ENCODE measurements at regions not wholly inside any gene's neighbourhood (a gene's known extent, or its start where the extent isn't known, plus 50 kb on each side); places are given as distances from the start of the nearest gene placed in this dataset.
"Not testable (repeated sequence)": the region's sequence is repeated elsewhere in the genome, so short reads cannot be mapped to it uniquely, and the experiment has no call there.

GRCh38 chrX:124238268-124238667 lies 94.2 kb upstream of the TEX13D start:
- DNase-seq = no peak

- DNase-seq = peak; percentile 8
Measured at GRCh38 chrX:124239324-124239723, 93.1 kb upstream of the TEX13D start.

GRCh38 chrX:124239911-124240310 lies 92.5 kb upstream of the TEX13D start:
- peak; percentile 65 for DNase-seq

- no peak for DNase-seq
Measured at GRCh38 chrX:124240422-124240821, 92.0 kb upstream of the TEX13D start.

DNA sequence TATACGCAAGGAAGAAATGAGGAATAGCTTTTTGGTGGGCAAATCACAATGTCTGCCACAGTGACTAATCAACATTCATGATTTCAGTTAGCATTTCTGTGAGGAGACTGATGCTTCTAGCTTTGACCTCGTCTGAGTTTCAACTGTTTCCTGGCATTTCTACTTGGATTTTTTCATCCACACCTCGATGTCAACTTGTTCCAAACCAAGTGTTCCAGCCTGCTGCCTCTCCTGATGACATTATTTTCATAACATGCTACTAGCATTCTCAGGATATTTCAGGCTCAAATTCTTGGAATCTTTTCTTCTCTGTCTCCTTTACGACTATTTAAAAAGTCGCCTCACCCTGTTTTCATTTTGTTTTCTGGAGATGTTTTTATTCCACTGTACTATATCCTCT lies 90.3 kb upstream of the TEX13D start:
- no peak for DNase-seq

DNA sequence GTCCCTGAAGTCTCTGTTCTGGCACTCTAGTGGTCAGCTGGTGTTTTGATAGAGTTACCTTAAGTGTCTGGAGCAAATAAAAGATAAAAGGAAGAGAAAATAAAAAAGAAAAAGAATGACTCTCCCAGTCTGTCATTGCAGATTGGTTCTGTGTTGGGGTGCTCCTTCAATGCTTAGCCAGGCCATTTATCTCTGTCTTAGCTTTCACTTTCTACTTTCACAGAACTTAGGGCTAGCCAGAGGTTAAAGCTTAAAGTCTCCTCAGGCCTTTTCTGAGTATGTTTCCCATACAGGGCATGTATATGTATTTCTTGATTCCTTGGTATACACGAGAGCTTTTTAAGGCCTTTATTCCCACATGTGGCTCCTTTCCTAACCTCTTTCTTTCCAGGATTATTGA lies 83.1 kb upstream of the TEX13D start:
- DNase-seq = no peak

- DNase-seq = no peak
Measured at GRCh38 chrX:124250835-124251437, 81.5 kb upstream of the TEX13D start.

- DNase-seq = no peak
Measured at GRCh38 chrX:124254611-124255010, 77.8 kb upstream of the TEX13D start.

GRCh38 chrX:124256216-124256615 lies 76.2 kb upstream of the TEX13D start:
- no peak for DNase-seq

DNA sequence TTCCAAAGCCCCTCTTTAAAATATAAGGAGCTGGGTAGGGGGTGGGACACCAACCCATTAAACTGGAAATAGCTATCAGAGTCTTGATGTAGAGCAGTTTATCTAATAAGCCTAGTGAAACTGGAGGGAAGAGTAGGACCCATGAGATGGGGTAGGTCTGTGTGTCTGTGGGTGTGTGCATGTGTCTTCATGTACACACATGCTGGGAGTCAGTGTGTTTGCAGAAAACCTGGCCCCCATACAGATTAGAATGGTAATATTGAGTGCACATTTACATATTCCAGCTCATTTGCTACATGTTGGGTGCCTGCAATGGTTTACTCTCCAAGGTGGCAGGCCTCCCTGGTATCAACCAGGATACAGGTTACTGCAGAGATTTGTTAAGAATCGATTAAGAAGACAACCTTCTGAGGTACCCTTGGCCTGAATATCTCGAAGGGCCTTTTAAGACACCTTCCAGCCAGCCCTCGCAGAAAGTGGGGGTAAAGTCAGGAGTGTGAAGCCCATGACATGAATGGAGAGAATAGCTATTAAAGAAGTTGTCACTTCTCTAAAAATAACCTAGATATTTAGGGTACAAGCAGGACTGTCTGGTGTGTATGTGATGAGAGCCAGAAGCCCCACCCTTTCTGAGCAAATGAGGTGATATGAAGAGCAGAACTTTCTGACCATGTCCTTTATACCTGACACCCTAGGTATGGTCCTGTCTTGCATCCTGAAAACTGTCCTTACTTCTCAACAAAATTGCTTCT lies 75.7 kb upstream of the TEX13D start:
- DNase-seq = no peak

- DNase-seq = no peak
Measured at GRCh38 chrX:124257924-124258702, 74.3 kb upstream of the TEX13D start.

DNA sequence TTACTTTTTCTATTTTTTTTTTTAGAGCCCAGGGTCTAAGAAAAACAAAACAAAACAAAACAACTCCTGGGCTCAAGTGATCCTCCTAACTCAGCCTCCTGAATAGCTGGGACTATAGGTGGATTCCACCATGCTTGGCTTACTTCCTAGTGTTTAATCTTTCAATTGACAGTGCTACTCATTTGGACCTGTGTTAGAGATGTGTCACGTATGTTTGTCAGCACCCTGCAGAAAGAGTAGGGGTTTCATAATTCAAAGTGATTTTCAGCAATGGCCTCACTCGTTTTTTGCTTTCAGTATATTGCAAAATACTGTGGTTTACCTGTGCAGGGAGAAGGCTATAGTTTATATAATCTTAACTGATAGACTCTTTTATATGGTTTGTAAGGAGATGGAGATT lies 71.6 kb upstream of the TEX13D start:
- DNase-seq = no peak

- no peak for DNase-seq
Measured at GRCh38 chrX:124263743-124264142, 68.7 kb upstream of the TEX13D start.

DNA sequence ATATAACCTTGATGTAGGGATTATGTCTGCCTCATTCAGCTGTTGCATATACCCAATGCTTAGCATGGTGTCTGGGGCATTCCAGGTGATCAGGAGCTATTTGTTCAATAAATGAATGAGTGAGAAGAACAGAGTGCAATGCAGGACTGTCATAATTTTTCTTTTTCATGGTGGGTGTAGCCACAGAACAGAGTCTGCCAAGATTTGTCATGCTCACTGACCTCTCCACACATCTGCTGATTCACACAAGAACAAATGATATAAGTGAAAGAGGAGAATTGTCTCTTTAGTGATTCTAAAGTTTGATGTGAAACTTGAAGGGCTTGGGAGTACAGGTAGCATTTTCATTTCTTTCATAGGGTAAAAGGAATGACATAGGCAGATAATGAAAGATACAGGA lies 64.4 kb upstream of the TEX13D start:
- DNase-seq = no peak

GRCh38 chrX:124269881-124270280 lies 62.6 kb upstream of the TEX13D start:
- DNase-seq = no peak

DNA sequence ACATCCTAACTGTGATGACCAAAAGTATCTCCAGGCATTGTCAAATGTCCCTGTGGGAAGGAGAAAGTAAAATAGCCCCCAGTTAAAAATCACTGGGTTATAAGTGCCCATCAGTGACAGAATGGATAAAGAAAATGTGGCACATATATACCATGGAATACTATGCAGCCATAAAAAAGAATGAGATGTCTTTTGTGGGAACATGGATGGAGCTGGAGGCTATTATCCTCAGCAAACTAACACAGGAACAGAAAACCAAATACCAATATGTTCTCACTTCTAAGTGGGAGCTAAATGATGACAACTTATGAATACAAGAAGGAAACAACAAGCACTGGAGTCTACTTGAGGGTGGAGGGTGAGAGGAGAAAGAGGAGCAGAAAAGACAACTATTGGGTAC lies 60.9 kb upstream of the TEX13D start:
- DNase-seq = not testable (repeated sequence)

GRCh38 chrX:124272370-124272982 lies 60.0 kb upstream of the TEX13D start:
- no peak for DNase-seq

DNA sequence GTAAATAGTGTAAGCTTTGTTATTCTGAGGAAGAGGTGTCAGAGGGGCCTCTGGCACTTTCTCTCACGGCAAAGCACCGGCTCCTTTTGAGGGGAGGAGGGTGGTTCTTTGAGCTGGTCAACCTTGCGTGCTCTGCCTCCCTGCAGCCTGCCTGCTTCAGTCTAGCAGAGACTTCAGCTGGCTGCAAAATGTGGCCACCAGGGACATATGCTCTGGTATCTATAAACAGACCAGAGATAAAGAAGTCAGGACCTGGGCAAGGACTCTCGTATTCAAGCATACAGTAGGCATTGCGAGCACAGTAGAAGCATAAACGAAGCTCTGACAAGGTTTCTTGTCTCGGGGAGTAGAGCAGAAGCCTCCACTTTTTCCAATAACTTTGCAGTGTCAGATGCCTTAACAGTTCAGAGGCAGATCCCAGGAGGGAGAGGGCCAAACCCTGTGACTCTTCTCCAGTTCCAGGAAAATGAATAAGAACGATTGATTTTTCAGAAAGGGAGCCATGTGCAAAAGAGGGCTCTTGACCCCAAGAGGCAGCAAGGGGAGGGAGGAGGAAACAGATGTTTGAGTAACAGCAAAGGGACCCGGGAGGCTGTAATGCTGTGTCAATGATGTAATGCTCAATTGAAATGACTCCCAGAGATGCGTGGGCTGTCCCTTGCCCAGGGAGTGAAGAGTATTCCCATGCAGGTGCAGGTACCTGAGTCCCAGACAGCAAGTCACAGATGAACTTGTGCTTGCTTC lies 57.9 kb upstream of the TEX13D start:
- no peak for DNase-seq

- no peak for DNase-seq
Measured at GRCh38 chrX:124275182-124275894, 57.1 kb upstream of the TEX13D start.

- DNase-seq = no peak
Measured at GRCh38 chrX:124280294-124280902, 52.1 kb upstream of the TEX13D start.

DNA sequence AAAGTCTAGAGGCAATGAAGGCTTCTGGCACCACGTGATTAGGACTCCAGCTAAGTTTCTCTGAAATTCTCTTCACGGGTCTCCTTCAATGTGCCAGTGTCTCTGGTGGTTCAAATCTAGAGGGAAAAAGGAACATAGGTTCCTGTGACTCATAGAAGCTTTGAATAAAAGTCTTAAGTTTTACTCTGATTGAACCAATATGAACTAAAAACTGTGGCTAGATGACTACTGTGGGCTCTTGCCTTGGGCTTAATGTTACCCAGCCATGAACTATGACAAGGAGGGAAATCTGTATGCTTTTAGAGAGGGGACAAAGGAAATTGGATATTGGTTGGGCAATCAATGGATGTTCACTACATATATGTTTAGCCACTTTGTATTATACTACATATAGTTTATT lies 49.9 kb upstream of the TEX13D start:
- DNase-seq = no peak

Measured in activated CD4-positive, alpha-beta T cell treated with anti-CD3 and anti-CD28 coated beads for 48 hours (primary cell).